ENCODE measurements at regions not wholly inside any gene's neighbourhood (a gene's known extent, or its start where the extent isn't known, plus 50 kb on each side); places are given as distances from the start of the nearest gene placed in this dataset.

DNA sequence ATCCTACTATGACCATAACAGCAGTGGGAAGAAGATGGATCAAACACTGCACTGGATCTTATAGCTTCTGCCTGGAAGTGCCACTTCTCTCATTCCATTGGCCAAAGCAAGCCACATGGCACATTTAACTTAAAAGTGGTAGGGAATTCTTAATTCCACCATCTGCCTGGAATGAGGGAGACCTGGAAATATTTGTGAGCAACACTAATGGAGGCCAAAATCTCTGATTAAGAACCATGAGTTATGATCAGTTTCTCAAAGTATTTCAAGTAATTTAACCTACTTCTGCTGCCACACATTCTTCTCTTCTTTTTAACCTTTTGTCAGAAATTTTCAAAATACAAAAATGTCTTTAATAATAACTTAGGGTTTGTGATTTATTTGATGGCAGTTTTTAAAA is 154.0 kb upstream of the C1orf87 start:
- no peaks in the 10 kb centered on the region for H3K36me3 Mint-ChIP-seq
- no peak for ATAC-seq (ENCODE audit: low read depth in 2 of 2)
- no peaks in the 10 kb centered on the region for H3K27me3 Mint-ChIP-seq
- H3K4me3 Mint-ChIP-seq = no peak overlapping the region
- DNase-seq = no peak
- no peak overlapping the region for H3K27ac Mint-ChIP-seq
- no peaks in the 10 kb centered on the region for H3K4me1 Mint-ChIP-seq
- no peaks in the 10 kb centered on the region for H3K9me3 Mint-ChIP-seq

- Mint-ChIP-seq H3K27me3 (no peaks in the 10 kb centered on the region), H3K36me3 (no peaks in the 10 kb centered on the region), H3K4me3 (no peak overlapping the region), H3K27ac (no peak overlapping the region), H3K4me1 (no peaks in the 10 kb centered on the region), H3K9me3 (peaks cover 0 to 2% (median 0%) of the 10 kb centered on the region in 7 donors)
- ATAC-seq (ENCODE audit: low read depth in 2 of 2) (no peak), DNase-seq (no peak)
These were observed 151.9 kb upstream of the C1orf87 start for GRCh38 chr1:60225486-60225885.

GRCh38 chr1:60224523-60224922 is 151.0 kb upstream of the C1orf87 start:
- H3K27ac Mint-ChIP-seq = no peak overlapping the region
- H3K9me3 Mint-ChIP-seq = peaks cover 0 to 4% (median 0%) of the 10 kb centered on the region in 7 donors
- no peak for ATAC-seq (ENCODE audit: low read depth in 2 of 2)
- no peaks in the 10 kb centered on the region for H3K4me1 Mint-ChIP-seq
- no peaks in the 10 kb centered on the region for H3K27me3 Mint-ChIP-seq
- no peaks in the 10 kb centered on the region for H3K36me3 Mint-ChIP-seq
- no peak overlapping the region for H3K4me3 Mint-ChIP-seq
- no peak for DNase-seq

- no peaks in the 10 kb centered on the region for H3K4me1 Mint-ChIP-seq
- peak overlapping the region in 1 of 6 donors; percentile 47 for H3K27ac Mint-ChIP-seq
- no peak overlapping the region for H3K4me3 Mint-ChIP-seq
- no peak for ATAC-seq (ENCODE audit: low read depth in 2 of 2)
- no peaks in the 10 kb centered on the region for H3K36me3 Mint-ChIP-seq
- no peaks in the 10 kb centered on the region for H3K27me3 Mint-ChIP-seq
- no peak for DNase-seq
- H3K9me3 Mint-ChIP-seq = peaks cover 0 to 4% (median under 1%) of the 10 kb centered on the region in 7 donors
These were observed 149.6 kb upstream of the C1orf87 start for GRCh38 chr1:60223158-60223557.

DNA sequence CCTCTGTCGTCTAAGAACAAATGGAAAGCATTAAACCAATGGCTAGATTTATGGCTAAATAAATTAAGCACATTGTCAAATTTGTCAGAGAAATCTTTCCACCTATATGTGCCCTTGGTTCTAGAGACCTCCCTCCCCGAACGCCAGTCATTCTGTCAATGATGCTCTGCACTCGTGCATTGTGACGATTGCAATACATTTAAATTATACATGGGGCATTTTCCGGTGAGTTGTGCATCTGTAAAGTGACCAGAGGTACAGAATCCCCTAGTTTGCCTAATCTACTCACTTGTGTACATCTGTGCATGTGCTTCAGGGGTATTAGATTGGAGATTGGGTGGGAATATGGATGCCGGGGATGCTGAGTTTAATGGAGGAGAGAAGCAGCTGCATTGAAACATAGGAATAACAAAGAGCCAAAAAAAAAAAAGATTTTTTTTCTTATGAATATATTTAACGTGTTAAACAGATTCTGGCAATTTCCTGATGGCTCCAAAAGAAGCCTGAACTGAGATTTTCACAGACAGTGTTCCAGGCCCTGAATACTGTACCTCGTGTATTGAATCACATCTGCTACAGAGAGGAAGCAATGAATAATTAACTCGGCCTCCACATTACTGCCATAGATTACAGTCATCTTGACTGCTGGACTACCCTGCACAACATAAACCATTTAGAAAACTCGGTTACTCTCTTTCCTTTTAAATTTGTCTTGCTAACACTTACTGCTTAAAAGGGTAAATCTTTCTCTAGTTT is 149.0 kb upstream of the C1orf87 start:
- no peaks in the 10 kb centered on the region for H3K4me1 Mint-ChIP-seq
- H3K4me3 Mint-ChIP-seq = no peak overlapping the region
- H3K27me3 Mint-ChIP-seq = no peaks in the 10 kb centered on the region
- no peak overlapping the region for H3K27ac Mint-ChIP-seq
- peaks cover 0 to 4% (median 2%) of the 10 kb centered on the region in 7 donors for H3K9me3 Mint-ChIP-seq
- no peak for ATAC-seq (ENCODE audit: low read depth in 2 of 2)
- no peaks in the 10 kb centered on the region for H3K36me3 Mint-ChIP-seq
- DNase-seq = no peak

DNA sequence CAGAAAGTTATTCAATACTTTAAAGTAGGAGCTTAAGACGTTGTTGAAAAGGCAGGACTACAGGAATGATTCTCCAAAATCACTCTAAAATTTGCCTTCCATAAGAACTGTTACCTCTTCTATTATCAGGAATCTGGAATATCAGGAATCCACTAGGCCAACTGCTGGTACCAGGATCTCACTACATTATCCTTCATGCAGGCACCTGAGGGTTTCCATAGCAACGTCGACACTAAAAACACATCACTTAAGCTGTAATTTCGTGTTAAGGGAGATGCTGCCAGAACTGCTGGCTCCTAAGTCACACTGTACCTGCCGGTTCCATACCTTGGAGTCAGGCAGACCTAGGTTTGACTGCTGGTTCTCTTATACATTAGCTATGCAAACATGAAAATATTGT is 139.7 kb upstream of the C1orf87 start:
- ATAC-seq (ENCODE audit: low read depth in 2 of 2) (no peak), DNase-seq (no peak)
- peaks cover 1 to 9% (median 5%) of the 10 kb centered on the region in 7 donors for H3K9me3 Mint-ChIP-seq
- no peaks in the 10 kb centered on the region for H3K27me3 Mint-ChIP-seq
- no peak overlapping the region for H3K4me3 Mint-ChIP-seq
- H3K36me3 Mint-ChIP-seq = no peaks in the 10 kb centered on the region
- H3K27ac Mint-ChIP-seq = no peak overlapping the region
- H3K4me1 Mint-ChIP-seq = no peaks in the 10 kb centered on the region

DNA sequence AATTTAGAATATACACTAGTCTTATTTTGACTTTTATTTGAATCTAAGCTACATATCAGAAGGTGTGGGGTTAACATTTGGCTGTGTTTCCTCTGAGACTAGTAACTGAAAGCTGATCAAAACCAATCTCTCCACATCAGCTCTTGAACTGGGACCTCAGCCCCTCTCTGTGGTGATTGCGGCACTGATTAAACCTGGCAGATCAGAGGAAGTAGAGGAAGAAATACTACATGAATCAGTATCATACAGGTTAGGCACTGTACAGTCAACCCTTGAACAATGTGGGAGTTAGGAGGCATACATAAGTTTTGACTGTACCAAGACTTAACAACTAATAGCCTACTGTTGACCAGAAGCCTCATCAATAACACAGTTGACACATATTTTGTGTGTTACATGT is 122.5 kb upstream of the C1orf87 start:
- H3K27me3 Mint-ChIP-seq = peaks cover 0 to 2% (median 0%) of the 10 kb centered on the region in 3 donors
- no peaks in the 10 kb centered on the region for H3K4me1 Mint-ChIP-seq
- DNase-seq (no peak), ATAC-seq (ENCODE audit: low read depth in 2 of 2) (no peak)
- no peak overlapping the region for H3K4me3 Mint-ChIP-seq
- H3K36me3 Mint-ChIP-seq = no peaks in the 10 kb centered on the region
- H3K27ac Mint-ChIP-seq = no peak overlapping the region
- H3K9me3 Mint-ChIP-seq = peaks cover 0 to 12% (median 3%) of the 10 kb centered on the region in 7 donors

DNA sequence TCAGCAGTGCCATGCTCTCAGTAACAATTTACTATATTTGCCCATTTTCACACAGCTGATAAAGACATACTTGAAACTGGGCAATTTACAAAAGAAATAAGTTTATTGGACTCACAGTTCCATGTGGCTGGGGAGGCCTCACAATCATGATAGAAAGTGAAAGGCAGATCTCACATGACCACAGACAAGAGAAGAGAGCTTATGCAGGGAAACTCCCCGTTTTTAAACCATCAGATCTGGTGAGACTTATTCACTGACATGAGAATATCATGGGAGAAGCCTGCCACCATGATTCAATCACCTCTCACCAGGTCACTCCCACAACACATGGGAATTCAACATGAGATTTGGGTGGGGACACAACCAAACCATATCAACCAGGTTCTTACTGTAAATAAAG is 112.1 kb upstream of the C1orf87 start:
- Mint-ChIP-seq H3K4me3 (no peak overlapping the region), H3K27me3 (no peaks in the 10 kb centered on the region), H3K36me3 (peaks cover 0 to 12% of the 10 kb centered on the region in 2 donors), H3K4me1 (no peaks in the 10 kb centered on the region), H3K9me3 (peaks cover 3 to 44% (median 24%) of the 10 kb centered on the region in 7 donors), H3K27ac (no peak overlapping the region)
- no peak for DNase-seq
- no peak for ATAC-seq (ENCODE audit: low read depth in 2 of 2)

DNA sequence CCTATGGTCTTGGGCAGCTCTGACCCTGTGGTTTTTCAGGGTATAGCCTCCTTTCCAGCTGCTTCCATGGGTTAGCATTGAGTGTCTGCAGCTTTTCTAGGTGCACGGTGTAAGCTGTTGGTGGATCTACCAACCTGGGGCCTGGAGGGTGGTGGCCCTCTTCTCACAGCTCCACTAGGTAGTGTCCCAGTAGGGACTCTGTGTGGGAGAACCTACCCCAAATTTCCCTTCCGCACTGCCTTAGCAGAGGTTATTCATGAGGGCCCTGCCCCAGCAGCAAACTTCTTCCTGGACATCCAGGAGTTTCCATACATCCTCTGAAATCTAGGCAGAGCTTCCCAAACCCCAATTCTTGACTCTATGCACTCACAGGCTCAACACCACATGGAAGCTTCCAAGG is 111.0 kb upstream of the C1orf87 start:
- H3K36me3 Mint-ChIP-seq = peaks cover 0 to 12% of the 10 kb centered on the region in 2 donors
- ATAC-seq (ENCODE audit: low read depth in 2 of 2) (no peak), DNase-seq (no peak)
- no peak overlapping the region for H3K4me3 Mint-ChIP-seq
- H3K27me3 Mint-ChIP-seq = peaks cover 0 to 1% (median 0%) of the 10 kb centered on the region in 3 donors
- H3K27ac Mint-ChIP-seq = no peak overlapping the region
- H3K4me1 Mint-ChIP-seq = no peaks in the 10 kb centered on the region
- H3K9me3 Mint-ChIP-seq = peaks cover 3 to 44% (median 20%) of the 10 kb centered on the region in 7 donors

DNA sequence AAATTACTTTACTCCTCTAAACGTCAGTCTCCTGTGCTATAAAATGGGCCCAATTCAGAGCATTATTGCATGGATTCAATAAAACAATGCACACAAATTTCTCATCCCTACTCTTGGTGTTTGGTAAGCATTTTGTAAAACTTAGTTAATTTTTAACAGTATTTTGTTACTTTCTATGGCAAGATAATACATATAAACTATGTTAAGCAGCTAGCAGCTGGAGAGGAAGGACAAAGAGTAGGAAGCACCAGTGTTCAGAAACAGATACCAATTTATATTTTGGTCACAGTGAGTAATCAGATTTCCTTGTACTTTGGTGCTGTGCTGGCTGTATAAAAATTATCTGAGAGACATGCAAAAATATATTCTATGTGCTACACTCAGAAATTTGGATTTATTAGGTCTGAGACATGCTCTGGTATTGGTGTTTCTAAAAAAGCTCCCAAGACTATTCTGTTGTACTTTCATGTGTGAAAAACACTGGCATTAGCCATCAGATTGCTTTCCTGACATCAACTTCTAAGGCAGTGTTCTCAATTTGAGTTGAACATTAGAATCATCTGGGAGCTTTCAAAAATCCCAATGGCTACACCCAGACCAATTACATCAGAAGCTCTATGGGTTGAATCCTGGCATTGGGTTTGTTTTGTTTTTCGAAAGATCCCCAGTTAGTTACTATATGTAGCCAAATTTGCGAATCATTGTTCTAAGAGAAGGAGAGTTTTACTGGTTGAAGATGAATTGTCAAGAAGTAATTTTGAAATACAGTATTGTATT is 100.3 kb upstream of the C1orf87 start:
- peaks cover 0 to 7% (median 0%) of the 10 kb centered on the region in 3 donors for H3K27me3 Mint-ChIP-seq
- no peaks in the 10 kb centered on the region for H3K36me3 Mint-ChIP-seq
- no peak overlapping the region for H3K4me3 Mint-ChIP-seq
- H3K9me3 Mint-ChIP-seq = peaks cover 0 to 5% (median 0%) of the 10 kb centered on the region in 7 donors
- ATAC-seq (ENCODE audit: low read depth in 2 of 2) (no peak), DNase-seq (no peak)
- H3K27ac Mint-ChIP-seq = no peak overlapping the region
- no peaks in the 10 kb centered on the region for H3K4me1 Mint-ChIP-seq

DNA sequence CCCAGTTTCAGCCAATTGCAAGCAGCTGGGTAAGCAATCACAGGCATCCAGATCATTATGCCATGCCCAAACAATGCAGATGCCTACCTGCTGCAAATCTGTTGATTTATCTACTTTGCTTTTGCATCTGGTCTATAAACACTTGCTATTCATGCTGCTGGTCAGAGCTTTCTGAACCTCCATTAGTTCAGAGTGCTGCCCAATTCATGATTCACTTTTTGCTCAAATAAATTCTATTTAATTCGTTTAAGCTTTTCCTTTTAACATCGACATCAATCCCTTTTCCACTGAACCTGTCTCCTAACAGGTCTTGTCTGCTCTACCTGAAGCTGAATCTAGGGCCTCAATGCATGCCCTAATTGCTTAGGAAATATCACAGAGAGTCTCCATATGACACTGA is 99.4 kb upstream of the C1orf87 start:
- DNase-seq = no peak
- no peaks in the 10 kb centered on the region for H3K4me1 Mint-ChIP-seq
- no peak overlapping the region for H3K27ac Mint-ChIP-seq
- H3K4me3 Mint-ChIP-seq = no peak overlapping the region
- peaks cover 0 to 5% (median 0%) of the 10 kb centered on the region in 7 donors for H3K9me3 Mint-ChIP-seq
- ATAC-seq (ENCODE audit: low read depth in 2 of 2) = no peak
- no peaks in the 10 kb centered on the region for H3K36me3 Mint-ChIP-seq
- H3K27me3 Mint-ChIP-seq = peaks cover 0 to 7% (median 0%) of the 10 kb centered on the region in 3 donors

DNA sequence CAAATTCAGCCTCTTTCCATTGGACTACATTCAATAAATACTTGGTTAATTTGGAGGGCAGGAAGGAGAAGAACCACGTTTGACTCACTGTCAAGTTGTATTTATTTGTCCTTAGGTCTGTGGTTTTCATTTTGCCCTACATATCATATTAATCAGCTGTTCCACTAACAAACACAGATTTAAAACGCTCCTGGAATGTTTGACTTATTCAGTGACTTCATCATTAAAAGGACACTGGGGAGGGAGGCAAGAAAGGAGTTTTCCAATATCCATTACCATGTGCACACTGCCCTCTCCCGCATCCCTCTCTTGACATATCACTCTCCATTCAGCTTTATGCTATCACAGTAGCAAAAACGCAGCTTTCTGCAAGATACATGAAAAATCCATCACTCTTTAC is 98.2 kb upstream of the C1orf87 start:
- no peaks in the 10 kb centered on the region for H3K36me3 Mint-ChIP-seq
- ATAC-seq (ENCODE audit: low read depth in 2 of 2) (no peak), DNase-seq (no peak)
- peaks cover 0 to 9% (median 0%) of the 10 kb centered on the region in 7 donors for H3K9me3 Mint-ChIP-seq
- H3K27ac Mint-ChIP-seq = no peak overlapping the region
- H3K4me1 Mint-ChIP-seq = no peaks in the 10 kb centered on the region
- H3K4me3 Mint-ChIP-seq = no peak overlapping the region
- peaks cover 0 to 7% (median 0%) of the 10 kb centered on the region in 3 donors for H3K27me3 Mint-ChIP-seq

- DNase-seq (no peak), ATAC-seq (ENCODE audit: low read depth in 2 of 2) (no peak)
- H3K4me3 Mint-ChIP-seq = no peak overlapping the region
- peaks cover 0 to 7% (median 0%) of the 10 kb centered on the region in 3 donors for H3K27me3 Mint-ChIP-seq
- H3K36me3 Mint-ChIP-seq = no peaks in the 10 kb centered on the region
- H3K9me3 Mint-ChIP-seq = peaks cover 0 to 9% (median 0%) of the 10 kb centered on the region in 7 donors
- H3K4me1 Mint-ChIP-seq = no peaks in the 10 kb centered on the region
- no peak overlapping the region for H3K27ac Mint-ChIP-seq
These were observed 97.1 kb upstream of the C1orf87 start for GRCh38 chr1:60170709-60171108.

DNA sequence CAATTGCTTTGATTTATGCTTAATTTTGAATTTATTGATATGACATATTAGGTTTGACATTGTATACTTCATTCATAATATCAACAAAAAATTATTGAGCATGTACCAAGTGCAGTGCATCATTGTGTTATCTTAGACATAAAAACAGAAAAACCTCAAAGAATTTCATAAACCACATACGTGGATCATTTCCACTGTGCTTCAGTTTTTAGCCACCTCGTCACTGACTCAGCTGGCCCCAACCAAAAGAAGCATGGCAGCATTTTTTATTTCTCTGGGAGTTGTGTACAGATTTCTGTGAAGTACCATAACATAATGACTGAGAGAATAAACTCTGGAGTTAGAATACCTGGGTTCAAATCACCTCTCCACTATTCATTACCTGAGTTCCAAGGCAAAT is 95.6 kb upstream of the C1orf87 start:
- no peaks in the 10 kb centered on the region for H3K4me1 Mint-ChIP-seq
- peaks cover 0 to 9% (median 0%) of the 10 kb centered on the region in 7 donors for H3K9me3 Mint-ChIP-seq
- no peaks in the 10 kb centered on the region for H3K36me3 Mint-ChIP-seq
- H3K4me3 Mint-ChIP-seq = no peak overlapping the region
- DNase-seq (no peak), ATAC-seq (ENCODE audit: low read depth in 2 of 2) (no peak)
- no peak overlapping the region for H3K27ac Mint-ChIP-seq
- peaks cover 0 to 7% (median 0%) of the 10 kb centered on the region in 3 donors for H3K27me3 Mint-ChIP-seq

Measured in naive B cell (primary cell).